HFF-Myc (cell line): ENCODE measurements at regions not wholly inside any gene's neighbourhood (a gene's known extent, or its start where the extent isn't known, plus 50 kb on each side); places are given as distances from the start of the nearest gene placed in this dataset.

Experiments used
- DNase-seq: peaks from one replicate; pipeline ENCODE4 v3.0.0-alpha.2; 2011; ENCODE audit warnings: low read depth; ENCODE audit errors: extremely low read depth
- H3K4me3 ChIP-seq: replicated peaks from 2 replicates; pipeline ENCODE4 v1.5.1; 2011; ENCODE audit warnings: low read depth, mild to moderate bottlenecking, control low read depth, low read length
- CTCF ChIP-seq: IDR thresholded peaks from 2 replicates; pipeline ENCODE4 v1.5.1; 2012; ENCODE audit warnings: mild to moderate bottlenecking, low read depth, low read length, control low read depth; ENCODE audit errors: missing control alignments

- TF ChIP-seq CTCF, result no peak
- no peak for DNase-seq
These were observed 349.3 kb upstream of the NR2F2 start for GRCh38 chr15:95981209-95981608.

GRCh38 chr15:95987299-95987698, 343.2 kb upstream of the NR2F2 start:
- TF ChIP-seq CTCF, result no peak

More at GRCh38 chr15:95981209-95981608, 349.3 kb upstream of the NR2F2 start:
- no peak overlapping the region for H3K4me3 ChIP-seq

GRCh38 chr15:95987886-95988573, 342.5 kb upstream of the NR2F2 start:
- H3K4me3 ChIP-seq, result no peak overlapping the region
- no peak for DNase-seq
- TF ChIP-seq CTCF, result no peak

More at GRCh38 chr15:95987299-95987698, 343.2 kb upstream of the NR2F2 start:
- no peak for DNase-seq
- H3K4me3 ChIP-seq, result no peak overlapping the region

GRCh38 chr15:95988574-95988887, 342.0 kb upstream of the NR2F2 start:
- no peak overlapping the region for H3K4me3 ChIP-seq

GRCh38 chr15:95989392-95989791, 341.1 kb upstream of the NR2F2 start:
- TF ChIP-seq CTCF, result no peak
- no peak overlapping the region for H3K4me3 ChIP-seq
- DNase-seq, result no peak

More at GRCh38 chr15:95988574-95988887, 342.0 kb upstream of the NR2F2 start:
- no peak for DNase-seq
- TF ChIP-seq CTCF, result no peak

- no peak for DNase-seq
- no peak overlapping the region for H3K4me3 ChIP-seq
- no peak for TF ChIP-seq CTCF
These were observed 339.7 kb upstream of the NR2F2 start for GRCh38 chr15:95990833-95991232.

- TF ChIP-seq CTCF, result no peak
- H3K4me3 ChIP-seq, result no peak overlapping the region
- DNase-seq, result peak; percentile 29
These were observed 336.1 kb upstream of the NR2F2 start for GRCh38 chr15:95994418-95994817.
